HG02763 (cell line): ENCODE measurements at regions not wholly inside any gene's neighbourhood (a gene's known extent, or its start where the extent isn't known, plus 50 kb on each side); places are given as distances from the start of the nearest gene placed in this dataset.
"Not testable (repeated sequence)": the region's sequence is repeated elsewhere in the genome, so short reads cannot be mapped to it uniquely, and the experiment has no call there.

Experiments
- ATAC-seq: cut with Tn5 transposase; IDR thresholded peaks from one replicate; pipeline ENCODE4 v1.9.1; 2021; ENCODE audit warnings: mild to moderate bottlenecking, moderate library complexity; ENCODE audit not compliant: unreplicated experiment

- no peak for ATAC-seq
Measured at GRCh38 chr1:219324171-219324570, 150.5 kb downstream of the LYPLAL1 start.

- no peak for ATAC-seq
Measured at GRCh38 chr1:219323426-219323825, 149.7 kb downstream of the LYPLAL1 start.

GRCh38 chr1:219322766-219323165 is 149.1 kb downstream of the LYPLAL1 start:
- no peak for ATAC-seq

GRCh38 chr1:219320563-219320962 is 146.9 kb downstream of the LYPLAL1 start:
- not testable (repeated sequence) for ATAC-seq

GRCh38 chr1:219318826-219319225 is 145.1 kb downstream of the LYPLAL1 start:
- no peak for ATAC-seq

GRCh38 chr1:219317762-219318353 is 144.2 kb downstream of the LYPLAL1 start:
- no peak for ATAC-seq

- no peak for ATAC-seq
Measured at GRCh38 chr1:219316066-219316465, 142.4 kb downstream of the LYPLAL1 start.

GRCh38 chr1:219313961-219314360 is 140.3 kb downstream of the LYPLAL1 start:
- no peak for ATAC-seq

- ATAC-seq = no peak
Measured at GRCh38 chr1:219312967-219313366, 139.3 kb downstream of the LYPLAL1 start.

- no peak for ATAC-seq
Measured at GRCh38 chr1:219310181-219310728, 136.6 kb downstream of the LYPLAL1 start.

GRCh38 chr1:219308367-219308766 is 134.7 kb downstream of the LYPLAL1 start:
- no peak for ATAC-seq

GRCh38 chr1:219304227-219305226 is 130.8 kb downstream of the LYPLAL1 start:
- ATAC-seq = no peak

GRCh38 chr1:219302697-219303096 is 129.0 kb downstream of the LYPLAL1 start:
- ATAC-seq = no peak

- ATAC-seq = no peak
Measured at GRCh38 chr1:219299420-219299819, 125.7 kb downstream of the LYPLAL1 start.

- no peak for ATAC-seq
Measured at GRCh38 chr1:219298571-219299148, 125.0 kb downstream of the LYPLAL1 start.

- no peak for ATAC-seq
Measured at GRCh38 chr1:219296430-219297355, 123.0 kb downstream of the LYPLAL1 start.

GRCh38 chr1:219294251-219294650 is 120.6 kb downstream of the LYPLAL1 start:
- ATAC-seq = no peak

GRCh38 chr1:219293410-219293809 is 119.7 kb downstream of the LYPLAL1 start:
- no peak for ATAC-seq

- no peak for ATAC-seq
Measured at GRCh38 chr1:219292999-219293398, 119.3 kb downstream of the LYPLAL1 start.

- no peak for ATAC-seq
Measured at GRCh38 chr1:219292341-219292740, 118.7 kb downstream of the LYPLAL1 start.
